ENCODE measurements at regions not wholly inside any gene's neighbourhood (a gene's known extent, or its start where the extent isn't known, plus 50 kb on each side); places are given as distances from the start of the nearest gene placed in this dataset.

- no peak for DNase-seq (ENCODE audit: low read depth)
- H3K4me3 ChIP-seq (ENCODE audit: control insufficient read depth, low read depth, low read length): no peak overlapping the region
- no peak for TF ChIP-seq CTCF (IDR thresholded peaks at IDR 0.05; ENCODE audit: control insufficient read depth, insufficient read depth, low read depth, low read length, missing control alignments)
Observed at GRCh38 chrX:20383477-20383876, 116.8 kb upstream of the RPS6KA3 start.

- DNase-seq (ENCODE audit: low read depth): no peak
Observed at GRCh38 chrX:20382518-20383297, 116.0 kb upstream of the RPS6KA3 start.

GRCh38 chrX:20382082-20382481 is 115.4 kb upstream of the RPS6KA3 start:
- DNase-seq (ENCODE audit: low read depth): no peak
- TF ChIP-seq CTCF (IDR thresholded peaks at IDR 0.05; ENCODE audit: control insufficient read depth, insufficient read depth, low read depth, low read length, missing control alignments): no peak
- H3K4me3 ChIP-seq (ENCODE audit: control insufficient read depth, low read depth, low read length): no peak overlapping the region

More at GRCh38 chrX:20382518-20383297, 116.0 kb upstream of the RPS6KA3 start:
- TF ChIP-seq CTCF (IDR thresholded peaks at IDR 0.05; ENCODE audit: control insufficient read depth, insufficient read depth, low read depth, low read length, missing control alignments): no peak
- H3K4me3 ChIP-seq (ENCODE audit: control insufficient read depth, low read depth, low read length): no peak overlapping the region

- no peak for TF ChIP-seq CTCF (IDR thresholded peaks at IDR 0.05; ENCODE audit: control insufficient read depth, insufficient read depth, low read depth, low read length, missing control alignments)
- no peak overlapping the region for H3K4me3 ChIP-seq (ENCODE audit: control insufficient read depth, low read depth, low read length)
- DNase-seq (ENCODE audit: low read depth): no peak
Observed at GRCh38 chrX:20378233-20378920, 111.7 kb upstream of the RPS6KA3 start.

GRCh38 chrX:20374900-20375438 is 108.3 kb upstream of the RPS6KA3 start:
- no peak for DNase-seq (ENCODE audit: low read depth)
- no peak for TF ChIP-seq CTCF (IDR thresholded peaks at IDR 0.05; ENCODE audit: control insufficient read depth, insufficient read depth, low read depth, low read length, missing control alignments)
- H3K4me3 ChIP-seq (ENCODE audit: control insufficient read depth, low read depth, low read length): no peak overlapping the region

- TF ChIP-seq CTCF (IDR thresholded peaks at IDR 0.05; ENCODE audit: control insufficient read depth, insufficient read depth, low read depth, low read length, missing control alignments): no peak
- no peak overlapping the region for H3K4me3 ChIP-seq (ENCODE audit: control insufficient read depth, low read depth, low read length)
- no peak for DNase-seq (ENCODE audit: low read depth)
Observed at GRCh38 chrX:20374450-20374849, 107.7 kb upstream of the RPS6KA3 start.
